Endometrium (tissue), 2 donors: ENCODE measurements at regions not wholly inside any gene's neighbourhood (a gene's known extent, or its start where the extent isn't known, plus 50 kb on each side); places are given as distances from the start of the nearest gene placed in this dataset.

Source experiments
- FAIRE-seq: peaks from 2 replicates; lab custom pipeline; 2012; peaks lifted over from hg19 to GRCh38; lab: Jason Lieb, UNC
- donor health status: control.
- donor health status: control.

GRCh38 chrX:106510713-106511403, 100.9 kb upstream of the RADX start:
- FAIRE-seq, result no peak
